GM06990 (cell line): ENCODE measurements at regions not wholly inside any gene's neighbourhood (a gene's known extent, or its start where the extent isn't known, plus 50 kb on each side); places are given as distances from the start of the nearest gene placed in this dataset.
"Not testable (repeated sequence)": the region's sequence is repeated elsewhere in the genome, so short reads cannot be mapped to it uniquely, and the experiment has no call there.

Source experiments
- DNase-seq: peaks from one replicate; pipeline ENCODE4 v3.0.0-alpha.2; 2011; ENCODE audit not compliant: insufficient read length; ENCODE audit errors: extremely low read depth
- H3K27me3 ChIP-seq: replicated peaks from 2 replicates; pipeline ENCODE4 v1.6.0; 2011; ENCODE audit warnings: low read length; ENCODE audit not compliant: control insufficient read depth, insufficient read depth
- H3K36me3 ChIP-seq: 2 replicates; pipeline ENCODE4 v1.5.1; 2011; ENCODE audit warnings: low read length; ENCODE audit not compliant: control insufficient read depth, insufficient read depth
- H3K4me3 ChIP-seq: replicated peaks from 2 replicates; pipeline ENCODE4 v1.5.1; 2011; ENCODE audit warnings: low read depth, mild to moderate bottlenecking, control low read depth, low read length
- CTCF ChIP-seq: IDR thresholded peaks from 2 replicates; pipeline ENCODE4 v1.5.1; 2011; ENCODE audit warnings: low read length, control low read depth, mild to moderate bottlenecking, inconsistent platforms; ENCODE audit not compliant: insufficient read depth, poor library complexity, severe bottlenecking

- no peaks in the 10 kb centered on the region for H3K27me3 ChIP-seq
- DNase-seq = no peak
- H3K36me3 ChIP-seq = no peaks in the 10 kb centered on the region
- no peak overlapping the region for H3K4me3 ChIP-seq
- no peak for TF ChIP-seq CTCF
Measured at GRCh38 chr6:10343320-10343719, 71.6 kb downstream of the TFAP2A start.

GRCh38 chr6:10341605-10342004 is 73.3 kb downstream of the TFAP2A start:
- Histone ChIP-seq H3K36me3 (no peaks in the 10 kb centered on the region), H3K4me3 (no peak overlapping the region), H3K27me3 (no peaks in the 10 kb centered on the region)
- no peak for DNase-seq
- no peak for TF ChIP-seq CTCF

GRCh38 chr6:10338151-10338550 is 76.7 kb downstream of the TFAP2A start:
- DNase-seq = no peak
- no peak overlapping the region for H3K4me3 ChIP-seq
- H3K36me3 ChIP-seq = no peaks in the 10 kb centered on the region
- H3K27me3 ChIP-seq = no peaks in the 10 kb centered on the region
- no peak for TF ChIP-seq CTCF

- not testable (repeated sequence) for H3K36me3 ChIP-seq, H3K27me3 ChIP-seq, H3K4me3 ChIP-seq, DNase-seq
Measured at GRCh38 chr6:10337376-10337775, 77.5 kb downstream of the TFAP2A start.

DNA sequence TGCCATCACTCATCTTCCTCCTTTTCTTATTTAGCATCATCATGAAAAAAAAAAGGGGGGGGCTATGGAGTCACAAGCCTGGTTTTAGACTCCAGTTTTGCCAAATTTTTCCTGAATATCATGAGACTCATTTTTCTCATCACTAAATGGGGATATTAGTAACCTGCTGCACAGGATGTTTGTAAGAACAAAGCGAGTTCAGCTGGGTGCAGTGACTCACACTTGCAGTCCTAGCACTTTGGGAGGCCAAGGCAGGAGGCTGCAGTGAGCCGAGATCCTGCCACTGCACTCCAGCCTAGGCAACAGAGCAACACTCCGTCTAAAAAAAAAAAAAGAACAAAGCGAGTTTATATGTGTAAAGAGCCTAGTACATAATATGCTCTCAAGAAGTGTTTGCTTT is 82.8 kb downstream of the TFAP2A start:
- TF ChIP-seq CTCF = no peak
- no peaks in the 10 kb centered on the region; the same call in 1 of the 2 replicates for H3K27me3 ChIP-seq
- no peaks in the 10 kb centered on the region for H3K36me3 ChIP-seq
- DNase-seq = no peak
- no peak overlapping the region for H3K4me3 ChIP-seq

- no peak overlapping the region for H3K4me3 ChIP-seq
- no peaks in the 10 kb centered on the region for H3K36me3 ChIP-seq
- no peaks in the 10 kb centered on the region; the same call in 1 of the 2 replicates for H3K27me3 ChIP-seq
- TF ChIP-seq CTCF = no peak
- no peak for DNase-seq
Measured at GRCh38 chr6:10331334-10331968, 83.4 kb downstream of the TFAP2A start.
